Sigmoid colon (tissue), 4 donors: ENCODE measurements at regions not wholly inside any gene's neighbourhood (a gene's known extent, or its start where the extent isn't known, plus 50 kb on each side); places are given as distances from the start of the nearest gene placed in this dataset.

Experiments
- EP300 ChIP-seq, 4 donors: sonication (generic); formaldehyde crosslinking; IDR thresholded peaks; one replicate each; pipeline ENCODE4 v1.6.1; 2017; ENCODE audit warnings: antibody characterized with exemption in 4 of 4
- POLR2AphosphoS5 ChIP-seq, 4 donors: sonication (generic); formaldehyde crosslinking; IDR thresholded peaks; one replicate each; pipeline ENCODE4 v1.6.1; 2017; ENCODE audit warnings: antibody characterized with exemption in 4 of 4
- TF ChIP-seq, protein P1 (sequence below), 4 experiments: fragments of 450-650 bp in 3 of 4; fragments of 200-600 bp in 1 of 4; IDR thresholded peaks; one replicate each; pipeline ENCODE4 v1.5.1; 2016 to 2019; ENCODE audit warnings: antibody characterized with exemption in 4 of 4, mild to moderate bottlenecking in 3 of 4, moderate library complexity in 2 of 4

- TF ChIP-seq POLR2AphosphoS5 (IDR thresholded peaks at IDR 0.05) (no peak), EP300 (IDR thresholded peaks at IDR 0.05) (no peak)
- TF ChIP-seq, protein P1, sequence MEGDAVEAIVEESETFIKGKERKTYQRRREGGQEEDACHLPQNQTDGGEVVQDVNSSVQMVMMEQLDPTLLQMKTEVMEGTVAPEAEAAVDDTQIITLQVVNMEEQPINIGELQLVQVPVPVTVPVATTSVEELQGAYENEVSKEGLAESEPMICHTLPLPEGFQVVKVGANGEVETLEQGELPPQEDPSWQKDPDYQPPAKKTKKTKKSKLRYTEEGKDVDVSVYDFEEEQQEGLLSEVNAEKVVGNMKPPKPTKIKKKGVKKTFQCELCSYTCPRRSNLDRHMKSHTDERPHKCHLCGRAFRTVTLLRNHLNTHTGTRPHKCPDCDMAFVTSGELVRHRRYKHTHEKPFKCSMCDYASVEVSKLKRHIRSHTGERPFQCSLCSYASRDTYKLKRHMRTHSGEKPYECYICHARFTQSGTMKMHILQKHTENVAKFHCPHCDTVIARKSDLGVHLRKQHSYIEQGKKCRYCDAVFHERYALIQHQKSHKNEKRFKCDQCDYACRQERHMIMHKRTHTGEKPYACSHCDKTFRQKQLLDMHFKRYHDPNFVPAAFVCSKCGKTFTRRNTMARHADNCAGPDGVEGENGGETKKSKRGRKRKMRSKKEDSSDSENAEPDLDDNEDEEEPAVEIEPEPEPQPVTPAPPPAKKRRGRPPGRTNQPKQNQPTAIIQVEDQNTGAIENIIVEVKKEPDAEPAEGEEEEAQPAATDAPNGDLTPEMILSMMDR (IDR thresholded peaks at IDR 0.05) = no peak
These were observed 108.9 kb upstream of the RFX8 start for GRCh38 chr2:101583861-101584260.
